WERI-Rb-1 (cell line): ENCODE measurements at regions not wholly inside any gene's neighbourhood (a gene's known extent, or its start where the extent isn't known, plus 50 kb on each side); places are given as distances from the start of the nearest gene placed in this dataset.

Experiments
- DNase-seq: peaks from one replicate; pipeline ENCODE4 v3.0.0-alpha.2; 2020
- H3K27ac ChIP-seq: fragments of 250-450 bp; sonication (Bioruptor Pico); 2 replicates; pipeline ENCODE4 v1.5.1; 2020; ENCODE audit warnings: mild to moderate bottlenecking, moderate library complexity
- H3K27me3 ChIP-seq: fragments of 250-450 bp; sonication (Bioruptor Pico); 2 replicates; pipeline ENCODE4 v1.5.1; 2021; ENCODE audit warnings: mild to moderate bottlenecking, low read depth, moderate library complexity; ENCODE audit not compliant: insufficient read depth, severe bottlenecking
- H3K36me3 ChIP-seq: fragments of 250-450 bp; sonication (Bioruptor Pico); 2 replicates; pipeline ENCODE4 v1.5.1; 2020; ENCODE audit warnings: mild to moderate bottlenecking, moderate library complexity
- H3K4me3 ChIP-seq: 2 replicates; pipeline ENCODE4 v1.5.1; 2011; ENCODE audit warnings: low read depth, mild to moderate bottlenecking, control low read depth, low read length
- H3K9me3 ChIP-seq: fragments of 250-450 bp; sonication (Bioruptor Pico); 2 replicates; pipeline ENCODE4 v1.5.1; 2021; ENCODE audit warnings: mild to moderate bottlenecking, moderate library complexity; ENCODE audit not compliant: severe bottlenecking
- CTCF ChIP-seq: IDR thresholded peaks from 2 replicates; pipeline ENCODE4 v1.5.1; 2011; ENCODE audit warnings: low read depth, mild to moderate bottlenecking, control low read depth, inconsistent platforms, low read length

GRCh38 chr3:96169111-96169766, 645.2 kb upstream of the EPHA6 start:
- TF ChIP-seq CTCF: no peak
- no peak overlapping the region for H3K4me3 ChIP-seq
- DNase-seq: no peak
- no peaks in the 10 kb centered on the region for H3K9me3 ChIP-seq
- peaks cover 3% of the 10 kb centered on the region for H3K27me3 ChIP-seq
- H3K27ac ChIP-seq: no peak overlapping the region
- no peaks in the 10 kb centered on the region for H3K36me3 ChIP-seq

- no peak for TF ChIP-seq CTCF
These were observed 641.5 kb upstream of the EPHA6 start for GRCh38 chr3:96172917-96173316.

GRCh38 chr3:96175500-96175899, 638.9 kb upstream of the EPHA6 start:
- Histone ChIP-seq H3K4me3 (no peak overlapping the region), H3K36me3 (no peaks in the 10 kb centered on the region), H3K27me3 (no peaks in the 10 kb centered on the region), H3K27ac (no peak overlapping the region), H3K9me3 (no peaks in the 10 kb centered on the region)
- no peak for DNase-seq
- TF ChIP-seq CTCF: no peak

More at GRCh38 chr3:96172917-96173316, 641.5 kb upstream of the EPHA6 start:
- no peak overlapping the region for H3K27ac ChIP-seq
- no peak overlapping the region for H3K4me3 ChIP-seq
- H3K9me3 ChIP-seq: no peaks in the 10 kb centered on the region
- H3K36me3 ChIP-seq: no peaks in the 10 kb centered on the region
- DNase-seq: no peak
- no peaks in the 10 kb centered on the region for H3K27me3 ChIP-seq

GRCh38 chr3:96182756-96183155, 631.6 kb upstream of the EPHA6 start:
- no peaks in the 10 kb centered on the region for H3K9me3 ChIP-seq
- H3K27ac ChIP-seq: no peak overlapping the region
- peaks cover 12% of the 10 kb centered on the region for H3K27me3 ChIP-seq
- H3K4me3 ChIP-seq: no peak overlapping the region
- no peak for TF ChIP-seq CTCF
- no peak for DNase-seq
- H3K36me3 ChIP-seq: no peaks in the 10 kb centered on the region

GRCh38 chr3:96183871-96184270, 630.5 kb upstream of the EPHA6 start:
- no peak for TF ChIP-seq CTCF
- DNase-seq: no peak
- no peak overlapping the region for H3K27ac ChIP-seq
- peaks cover 14% of the 10 kb centered on the region for H3K27me3 ChIP-seq
- H3K36me3 ChIP-seq: no peaks in the 10 kb centered on the region
- no peaks in the 10 kb centered on the region for H3K9me3 ChIP-seq
- no peak overlapping the region for H3K4me3 ChIP-seq

GRCh38 chr3:96190024-96190616, 624.3 kb upstream of the EPHA6 start:
- H3K4me3 ChIP-seq: no peak overlapping the region

More at GRCh38 chr3:96190024-96190616, 624.3 kb upstream of the EPHA6 start:
- H3K27ac ChIP-seq: no peak overlapping the region
- TF ChIP-seq CTCF: no peak
- H3K9me3 ChIP-seq: no peaks in the 10 kb centered on the region
- no peak for DNase-seq
- H3K36me3 ChIP-seq: no peaks in the 10 kb centered on the region
- peaks cover 17% of the 10 kb centered on the region for H3K27me3 ChIP-seq
